ENCODE measurements at regions not wholly inside any gene's neighbourhood (a gene's known extent, or its start where the extent isn't known, plus 50 kb on each side); places are given as distances from the start of the nearest gene placed in this dataset.

DNA sequence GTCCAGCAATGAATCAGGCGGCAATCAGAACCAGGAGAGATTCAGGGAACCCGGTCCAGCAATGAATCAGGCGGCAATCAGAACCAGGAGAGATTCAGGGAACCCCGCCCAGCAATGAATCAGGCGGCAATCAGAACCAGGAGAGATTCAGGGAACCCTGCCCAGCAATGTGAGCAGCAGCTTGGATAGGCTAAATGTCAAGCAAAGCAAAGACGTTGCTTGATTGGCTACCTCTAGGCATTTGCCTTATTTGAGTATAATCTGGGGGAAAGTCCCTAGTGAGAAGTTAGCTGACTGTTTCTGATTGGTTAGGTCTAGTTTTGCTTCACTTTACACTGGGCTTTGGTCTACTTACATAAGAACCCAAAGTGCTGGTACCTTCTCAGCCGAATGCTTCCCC lies 1212.2 kb upstream of the TENM3 start:
- H3K4me1 Mint-ChIP-seq (ENCODE audit: unreplicated experiment): peaks cover 10% of the 10 kb centered on the region

DNA sequence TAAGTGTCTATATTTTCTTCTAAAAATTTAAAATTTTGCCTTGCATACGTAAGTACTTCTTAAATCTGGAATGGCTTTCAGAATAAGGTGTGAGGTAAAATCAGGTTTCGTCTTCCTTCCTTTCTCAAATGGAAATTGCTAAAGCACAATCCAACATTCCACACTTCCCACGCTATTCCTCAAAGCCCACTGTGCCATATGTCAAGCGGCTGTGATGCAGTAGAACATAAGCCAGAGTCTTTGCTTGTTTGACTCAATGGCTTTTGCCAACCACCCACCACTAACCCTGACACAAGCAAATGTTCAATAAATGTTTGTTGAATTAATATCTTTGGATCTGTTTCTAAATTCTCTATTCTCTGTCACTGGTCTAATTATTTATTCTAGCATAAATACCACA lies 1199.7 kb upstream of the TENM3 start:
- no peaks in the 10 kb centered on the region for H3K9me3 Mint-ChIP-seq (ENCODE audit: unreplicated experiment)
- no peaks in the 10 kb centered on the region for H3K4me1 Mint-ChIP-seq (ENCODE audit: unreplicated experiment)
- TF ChIP-seq, protein P1, sequence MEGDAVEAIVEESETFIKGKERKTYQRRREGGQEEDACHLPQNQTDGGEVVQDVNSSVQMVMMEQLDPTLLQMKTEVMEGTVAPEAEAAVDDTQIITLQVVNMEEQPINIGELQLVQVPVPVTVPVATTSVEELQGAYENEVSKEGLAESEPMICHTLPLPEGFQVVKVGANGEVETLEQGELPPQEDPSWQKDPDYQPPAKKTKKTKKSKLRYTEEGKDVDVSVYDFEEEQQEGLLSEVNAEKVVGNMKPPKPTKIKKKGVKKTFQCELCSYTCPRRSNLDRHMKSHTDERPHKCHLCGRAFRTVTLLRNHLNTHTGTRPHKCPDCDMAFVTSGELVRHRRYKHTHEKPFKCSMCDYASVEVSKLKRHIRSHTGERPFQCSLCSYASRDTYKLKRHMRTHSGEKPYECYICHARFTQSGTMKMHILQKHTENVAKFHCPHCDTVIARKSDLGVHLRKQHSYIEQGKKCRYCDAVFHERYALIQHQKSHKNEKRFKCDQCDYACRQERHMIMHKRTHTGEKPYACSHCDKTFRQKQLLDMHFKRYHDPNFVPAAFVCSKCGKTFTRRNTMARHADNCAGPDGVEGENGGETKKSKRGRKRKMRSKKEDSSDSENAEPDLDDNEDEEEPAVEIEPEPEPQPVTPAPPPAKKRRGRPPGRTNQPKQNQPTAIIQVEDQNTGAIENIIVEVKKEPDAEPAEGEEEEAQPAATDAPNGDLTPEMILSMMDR (IDR thresholded peaks at IDR 0.05; ENCODE audit: unreplicated experiment): no peak
- H3K4me3 Mint-ChIP-seq (ENCODE audit: unreplicated experiment): no peak overlapping the region
- no peak for DNase-seq (ENCODE audit: low spot score)
- no peak overlapping the region for H3K27ac Mint-ChIP-seq (ENCODE audit: unreplicated experiment)
- no peaks in the 10 kb centered on the region for H3K27me3 Mint-ChIP-seq (ENCODE audit: unreplicated experiment)
- no peaks in the 10 kb centered on the region for H3K36me3 Mint-ChIP-seq (ENCODE audit: low read depth, unreplicated experiment)

More for the DNA sequence above, 1212.2 kb upstream of the TENM3 start:
- no peaks in the 10 kb centered on the region for H3K9me3 Mint-ChIP-seq (ENCODE audit: unreplicated experiment)
- no peak overlapping the region for H3K4me3 Mint-ChIP-seq (ENCODE audit: unreplicated experiment)
- H3K27ac Mint-ChIP-seq (ENCODE audit: unreplicated experiment): no peak overlapping the region
- TF ChIP-seq, protein P1 (IDR thresholded peaks at IDR 0.05; ENCODE audit: unreplicated experiment): no peak
- no peak for DNase-seq (ENCODE audit: low spot score)
- peaks cover 4% of the 10 kb centered on the region for H3K36me3 Mint-ChIP-seq (ENCODE audit: low read depth, unreplicated experiment)
- H3K27me3 Mint-ChIP-seq (ENCODE audit: unreplicated experiment): no peaks in the 10 kb centered on the region

DNA sequence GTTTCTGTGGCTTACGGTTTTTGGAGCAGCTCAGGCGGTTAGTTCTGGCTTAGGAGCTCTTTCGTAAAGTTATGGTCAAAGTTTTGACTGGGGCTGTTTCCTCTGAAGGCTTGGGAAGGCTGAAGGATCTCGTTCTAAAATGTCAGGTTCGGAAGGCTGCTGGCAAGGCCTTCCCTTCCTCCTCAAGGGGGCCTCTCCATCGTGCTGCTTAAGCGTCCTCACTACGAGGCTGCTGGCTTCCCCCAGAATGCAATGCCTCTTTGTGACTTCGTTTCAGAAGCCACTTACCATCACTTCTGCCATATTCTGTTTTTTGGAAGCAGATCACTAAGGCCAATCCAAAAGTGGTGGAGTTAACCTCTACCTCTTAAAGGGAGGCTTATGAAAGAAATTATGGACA lies 1196.4 kb upstream of the TENM3 start:
- H3K27me3 Mint-ChIP-seq (ENCODE audit: unreplicated experiment): no peaks in the 10 kb centered on the region
- DNase-seq (ENCODE audit: low spot score): no peak
- H3K27ac Mint-ChIP-seq (ENCODE audit: unreplicated experiment): no peak overlapping the region
- H3K4me1 Mint-ChIP-seq (ENCODE audit: unreplicated experiment): no peaks in the 10 kb centered on the region
- no peak overlapping the region for H3K4me3 Mint-ChIP-seq (ENCODE audit: unreplicated experiment)
- TF ChIP-seq, protein P1 (IDR thresholded peaks at IDR 0.05; ENCODE audit: unreplicated experiment): no peak
- no peaks in the 10 kb centered on the region for H3K36me3 Mint-ChIP-seq (ENCODE audit: low read depth, unreplicated experiment)
- H3K9me3 Mint-ChIP-seq (ENCODE audit: unreplicated experiment): no peaks in the 10 kb centered on the region

DNA sequence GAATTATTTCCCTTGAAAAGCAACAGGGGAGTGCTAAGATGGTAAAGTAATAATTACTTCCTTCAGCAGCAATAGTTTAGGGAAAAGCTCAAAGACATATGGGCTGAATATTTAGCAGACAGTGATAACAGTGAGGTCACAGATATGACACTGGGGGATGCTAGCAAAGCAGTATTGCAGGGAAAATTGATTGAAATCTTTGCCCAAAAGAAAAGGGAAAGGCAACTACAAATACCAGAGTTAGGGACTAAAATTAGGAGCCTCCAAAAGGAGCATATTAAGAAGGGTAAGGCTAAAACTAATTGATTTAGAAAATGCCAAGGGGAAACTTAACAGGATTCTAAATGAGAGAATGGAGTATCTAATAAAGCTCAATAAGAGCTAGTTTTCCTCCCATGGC lies 1191.3 kb upstream of the TENM3 start:
- no peak for DNase-seq (ENCODE audit: low spot score)
- H3K36me3 Mint-ChIP-seq (ENCODE audit: low read depth, unreplicated experiment): no peaks in the 10 kb centered on the region
- H3K27me3 Mint-ChIP-seq (ENCODE audit: unreplicated experiment): no peaks in the 10 kb centered on the region
- no peaks in the 10 kb centered on the region for H3K4me1 Mint-ChIP-seq (ENCODE audit: unreplicated experiment)
- H3K4me3 Mint-ChIP-seq (ENCODE audit: unreplicated experiment): no peak overlapping the region
- no peaks in the 10 kb centered on the region for H3K9me3 Mint-ChIP-seq (ENCODE audit: unreplicated experiment)
- no peak overlapping the region for H3K27ac Mint-ChIP-seq (ENCODE audit: unreplicated experiment)
- TF ChIP-seq, protein P1 (IDR thresholded peaks at IDR 0.05; ENCODE audit: unreplicated experiment): no peak

DNA sequence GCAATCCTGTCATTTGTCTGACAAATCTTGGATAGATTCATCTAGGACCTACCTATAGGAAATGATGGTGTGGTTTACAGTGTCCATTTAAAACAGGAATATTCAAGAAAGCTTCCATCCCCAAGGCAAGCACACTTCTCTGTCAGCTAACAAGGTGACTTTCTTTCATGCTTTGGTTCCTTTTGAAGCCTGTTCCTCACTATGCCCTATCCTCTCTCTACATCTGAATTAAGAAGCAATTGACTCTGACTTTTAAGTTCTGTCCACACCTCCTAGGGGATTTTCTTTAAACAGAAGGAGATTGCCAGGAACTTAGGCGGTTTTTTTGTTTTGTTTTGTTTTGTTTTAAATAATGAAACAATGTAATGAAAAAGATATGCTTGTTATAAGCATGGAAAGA lies 1181.4 kb upstream of the TENM3 start:
- H3K9me3 Mint-ChIP-seq (ENCODE audit: unreplicated experiment): no peaks in the 10 kb centered on the region
- no peaks in the 10 kb centered on the region for H3K27me3 Mint-ChIP-seq (ENCODE audit: unreplicated experiment)
- no peak for DNase-seq (ENCODE audit: low spot score)
- H3K36me3 Mint-ChIP-seq (ENCODE audit: low read depth, unreplicated experiment): no peaks in the 10 kb centered on the region
- H3K27ac Mint-ChIP-seq (ENCODE audit: unreplicated experiment): no peak overlapping the region
- TF ChIP-seq, protein P1 (IDR thresholded peaks at IDR 0.05; ENCODE audit: unreplicated experiment): no peak
- H3K4me1 Mint-ChIP-seq (ENCODE audit: unreplicated experiment): no peaks in the 10 kb centered on the region
- H3K4me3 Mint-ChIP-seq (ENCODE audit: unreplicated experiment): no peak overlapping the region

All from endothelial cell (in vitro differentiated cells).